IPS-18c (cell line): ENCODE measurements at regions not wholly inside any gene's neighbourhood (a gene's known extent, or its start where the extent isn't known, plus 50 kb on each side); places are given as distances from the start of the nearest gene placed in this dataset.

Source experiments
- H3K4me3 ChIP-seq: 2 replicates; pipeline ENCODE4 v1.7.0; 2013; ENCODE audit warnings: low read depth, mild to moderate bottlenecking, low read length, moderate library complexity; ENCODE audit not compliant: insufficient read depth
- H3K9me3 ChIP-seq: one replicate; pipeline ENCODE4 v1.6.1; 2013; ENCODE audit warnings: mild to moderate bottlenecking, low read length, moderate library complexity; ENCODE audit not compliant: control insufficient read depth, insufficient read depth

DNA sequence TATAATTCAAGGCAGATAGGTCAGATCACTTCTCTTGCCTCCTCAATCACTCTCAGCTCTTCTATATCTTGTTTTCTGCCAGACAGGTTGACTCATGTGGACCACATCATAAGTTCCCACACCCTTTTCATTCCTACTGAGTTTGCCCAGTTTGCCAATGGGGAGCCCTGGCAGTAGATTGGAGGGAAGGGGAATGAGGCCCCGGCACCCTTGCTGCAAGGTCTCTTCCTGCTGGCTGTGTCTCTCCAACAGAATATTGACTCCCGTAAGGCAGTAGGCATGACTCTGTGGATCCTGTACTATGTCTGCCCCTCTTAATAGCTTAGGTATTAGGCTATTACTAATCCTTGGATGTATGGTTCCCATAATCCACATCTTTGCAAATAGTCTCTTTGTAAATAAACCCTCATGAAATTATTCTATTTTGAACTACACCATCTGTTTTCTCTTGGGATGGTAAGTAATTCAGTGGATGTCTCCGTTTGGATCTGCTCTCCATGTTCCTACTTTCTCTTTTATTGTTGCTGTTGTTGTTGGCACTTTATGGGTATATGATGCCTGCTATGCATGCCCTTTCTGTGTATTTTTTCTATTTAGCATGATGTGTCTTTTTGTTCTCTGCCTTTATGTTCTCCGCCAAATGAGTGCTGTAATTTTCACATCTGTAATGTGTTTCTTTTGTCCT is 65.5 kb upstream of the DCBLD2 start:
- no peak overlapping the region for H3K4me3 ChIP-seq

DNA sequence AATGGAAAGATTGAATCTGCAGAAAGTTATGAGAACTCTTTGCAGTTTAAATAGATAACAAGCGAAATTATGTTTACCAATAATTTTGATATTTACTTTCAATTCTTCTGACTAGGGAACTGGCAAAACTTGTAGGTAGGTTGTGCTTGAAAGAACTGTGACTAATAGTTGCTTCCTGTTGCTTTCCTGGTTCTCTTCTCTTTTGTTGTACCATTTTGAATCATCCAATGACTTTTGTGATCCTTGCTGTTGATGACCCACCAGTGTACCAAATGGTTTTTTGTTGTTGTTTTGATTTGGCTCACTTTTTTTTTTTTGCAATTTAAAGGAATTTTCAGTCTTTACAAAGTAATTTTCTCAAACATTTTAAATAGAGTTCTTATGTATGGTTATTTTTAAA is 64.9 kb upstream of the DCBLD2 start:
- no peaks in the 10 kb centered on the region for H3K9me3 ChIP-seq
- no peak overlapping the region for H3K4me3 ChIP-seq

More for the DNA sequence above, 65.5 kb upstream of the DCBLD2 start:
- no peaks in the 10 kb centered on the region for H3K9me3 ChIP-seq

DNA sequence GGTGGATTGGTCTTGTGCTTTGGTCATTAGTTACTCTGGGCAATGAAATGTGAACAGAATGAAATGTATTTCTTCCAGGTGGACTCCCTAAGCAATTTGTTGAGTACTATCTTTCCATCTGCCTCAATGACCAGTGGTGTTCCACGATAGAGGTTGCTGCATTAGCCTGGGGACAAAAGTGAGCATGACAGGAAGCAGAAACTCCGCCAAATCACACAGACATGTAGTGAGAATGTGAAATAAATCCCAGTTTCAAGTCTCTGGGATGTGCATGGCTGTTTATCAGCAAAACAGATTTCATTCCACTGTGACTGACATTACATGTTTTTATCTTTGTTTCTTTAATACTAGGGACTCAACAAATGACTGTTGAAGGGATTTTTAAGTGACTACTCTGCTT is 63.3 kb upstream of the DCBLD2 start:
- Histone ChIP-seq H3K4me3 (no peak overlapping the region), H3K9me3 (no peaks in the 10 kb centered on the region)

DNA sequence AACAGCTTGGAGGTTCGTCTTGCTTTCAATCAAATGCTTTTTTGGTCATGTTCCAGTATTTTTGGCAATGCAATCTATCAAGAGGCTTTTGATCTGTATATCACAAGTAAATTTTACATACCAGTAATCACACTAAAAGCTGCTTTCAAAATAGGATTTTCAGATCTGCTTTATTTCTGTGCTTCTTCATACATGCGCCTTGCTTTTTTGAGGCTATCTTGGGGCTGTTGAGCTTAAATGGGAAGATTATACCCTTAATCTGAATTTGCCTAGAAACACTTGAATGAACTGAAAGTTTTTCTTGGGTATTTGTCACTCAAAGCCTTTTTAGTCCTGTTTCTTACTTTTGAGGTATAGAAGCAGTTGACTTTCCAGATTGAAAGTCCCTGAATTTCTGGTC is 62.1 kb upstream of the DCBLD2 start:
- Histone ChIP-seq H3K9me3 (no peaks in the 10 kb centered on the region), H3K4me3 (no peak overlapping the region)

DNA sequence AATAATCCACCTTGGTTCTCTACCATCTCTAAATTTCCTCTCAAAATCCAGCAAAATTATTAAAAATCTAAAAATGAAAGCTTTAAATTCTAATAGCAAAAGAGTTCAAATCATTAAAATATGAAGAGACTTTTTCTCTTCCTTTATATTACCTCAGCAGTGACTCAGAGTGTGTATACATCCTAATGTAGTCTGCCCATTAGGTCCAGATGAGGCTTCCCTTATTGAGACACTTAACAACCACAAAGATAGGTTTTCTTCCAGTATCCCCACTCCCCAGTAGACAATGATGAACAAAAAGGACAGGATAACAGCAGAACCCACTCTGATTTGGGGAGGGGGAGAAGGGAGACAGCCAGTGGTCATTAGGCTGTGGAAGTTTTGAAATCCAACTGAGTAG is 61.5 kb upstream of the DCBLD2 start:
- Histone ChIP-seq H3K4me3 (no peak overlapping the region), H3K9me3 (no peaks in the 10 kb centered on the region)

DNA sequence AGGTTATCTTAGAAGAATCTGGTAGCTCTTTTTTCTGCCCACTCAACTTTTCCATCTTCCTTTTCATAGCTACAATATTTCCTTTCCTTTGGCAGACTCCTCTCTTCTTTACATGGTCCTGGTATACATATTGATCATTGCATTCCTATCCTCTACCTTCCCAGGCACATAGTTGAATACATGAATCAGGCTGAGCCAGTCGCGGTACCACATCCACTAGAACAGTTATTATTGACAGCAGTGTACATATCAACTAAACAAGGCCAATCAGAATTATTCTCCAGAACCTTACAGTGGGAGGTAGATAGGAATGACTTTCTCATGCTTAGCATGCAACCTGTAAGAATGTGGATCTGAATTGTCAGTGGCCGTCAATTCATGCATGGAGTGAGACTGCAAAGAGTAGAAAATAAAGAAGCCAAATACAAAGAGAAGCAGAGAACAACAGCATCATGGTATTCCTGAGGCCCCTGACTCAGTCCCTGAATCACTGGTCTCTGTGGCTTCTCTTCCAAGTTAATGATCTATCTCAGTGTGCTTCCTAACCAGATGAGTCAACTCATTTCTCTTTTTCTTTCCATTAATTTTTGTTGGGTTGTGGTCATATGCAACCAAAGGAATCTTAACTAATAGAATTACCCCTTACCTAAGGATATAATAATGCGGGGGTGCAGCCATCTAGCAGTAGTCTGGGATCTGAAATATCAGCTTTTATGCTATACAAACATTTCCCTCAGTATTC is 60.9 kb upstream of the DCBLD2 start:
- no peak overlapping the region for H3K4me3 ChIP-seq
- no peaks in the 10 kb centered on the region for H3K9me3 ChIP-seq

DNA sequence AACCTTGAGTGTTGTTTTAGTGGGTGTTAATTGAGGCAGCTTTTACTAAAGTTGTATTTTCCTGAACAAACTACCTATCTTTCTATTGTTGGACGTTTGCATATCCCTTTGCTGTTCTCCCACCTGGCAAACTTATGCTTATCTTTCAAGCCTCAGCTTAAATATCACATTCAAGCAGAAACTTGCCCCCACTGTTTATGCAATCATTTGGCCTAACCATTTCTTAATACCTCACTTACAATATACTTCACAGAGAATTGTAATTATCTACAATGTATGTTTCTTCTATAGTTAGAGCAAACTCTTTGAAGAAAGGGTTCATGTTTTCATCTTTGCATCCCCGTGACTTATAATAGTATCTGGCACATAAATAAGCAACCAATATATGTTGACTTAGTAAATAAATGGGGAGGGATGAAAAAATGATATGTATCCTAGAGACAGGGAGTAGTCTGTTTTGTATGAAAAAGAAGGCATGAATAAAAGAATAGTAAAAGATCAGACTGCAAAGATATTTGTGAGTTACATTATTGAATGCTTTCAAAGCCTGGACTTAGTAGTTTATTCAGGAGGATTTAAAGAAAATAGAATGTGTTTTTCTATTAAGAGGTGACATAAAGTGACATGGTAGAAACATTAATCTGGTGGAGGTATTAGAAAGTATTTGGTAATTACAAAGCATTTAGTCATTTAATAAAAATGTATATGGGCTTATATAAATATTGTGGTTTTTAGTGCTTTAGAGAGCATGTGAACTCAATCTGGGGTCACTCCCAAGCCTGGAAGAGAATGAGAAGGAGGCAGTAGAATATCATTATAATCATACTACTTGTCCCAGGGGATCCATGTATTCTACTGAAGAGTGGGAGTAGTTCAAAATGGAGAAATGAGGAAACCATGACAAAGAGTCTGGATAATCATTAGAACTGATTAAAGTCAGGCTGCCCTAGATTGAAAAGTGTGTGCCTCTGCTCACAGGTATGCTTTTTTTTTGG is 60.0 kb upstream of the DCBLD2 start:
- Histone ChIP-seq H3K9me3 (no peaks in the 10 kb centered on the region), H3K4me3 (no peak overlapping the region)

DNA sequence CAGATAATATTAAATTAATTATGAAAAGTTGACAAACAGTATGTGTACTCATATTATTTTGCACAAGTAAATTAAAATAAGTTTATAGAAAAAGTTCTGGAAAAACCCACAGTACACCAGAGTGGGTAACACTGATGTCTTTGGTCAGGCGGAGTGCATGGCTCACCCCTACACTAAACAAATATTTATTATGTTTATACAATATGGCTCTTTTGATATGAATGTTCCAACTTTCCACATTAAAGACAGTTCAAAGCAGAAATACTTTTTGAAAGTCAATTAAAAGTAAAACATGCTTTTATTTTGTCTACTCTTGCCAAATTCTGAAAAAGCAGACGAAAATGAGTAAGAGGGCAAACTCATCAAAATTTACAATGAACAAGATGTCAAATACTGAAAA is 56.2 kb upstream of the DCBLD2 start:
- Histone ChIP-seq H3K4me3 (no peak overlapping the region), H3K9me3 (no peaks in the 10 kb centered on the region)

DNA sequence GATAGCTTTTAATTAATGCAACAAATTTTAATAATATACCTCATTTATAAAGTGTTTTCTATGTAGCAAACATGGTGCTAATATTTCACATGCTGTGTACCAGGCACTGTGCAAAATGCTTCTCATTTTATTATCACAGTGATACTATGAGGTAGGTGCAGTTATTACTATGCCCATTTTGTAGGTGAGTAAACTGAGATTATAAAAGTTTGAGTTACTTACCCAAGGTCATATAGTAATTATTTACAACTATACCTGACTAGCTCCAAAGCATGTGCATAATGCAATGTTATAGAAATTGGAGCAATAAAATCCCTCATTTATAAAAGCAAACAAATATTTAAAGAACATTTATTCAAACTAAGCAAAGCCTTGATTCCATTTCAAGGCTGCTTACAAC is 54.5 kb upstream of the DCBLD2 start:
- Histone ChIP-seq H3K9me3 (no peaks in the 10 kb centered on the region), H3K4me3 (no peak overlapping the region)

DNA sequence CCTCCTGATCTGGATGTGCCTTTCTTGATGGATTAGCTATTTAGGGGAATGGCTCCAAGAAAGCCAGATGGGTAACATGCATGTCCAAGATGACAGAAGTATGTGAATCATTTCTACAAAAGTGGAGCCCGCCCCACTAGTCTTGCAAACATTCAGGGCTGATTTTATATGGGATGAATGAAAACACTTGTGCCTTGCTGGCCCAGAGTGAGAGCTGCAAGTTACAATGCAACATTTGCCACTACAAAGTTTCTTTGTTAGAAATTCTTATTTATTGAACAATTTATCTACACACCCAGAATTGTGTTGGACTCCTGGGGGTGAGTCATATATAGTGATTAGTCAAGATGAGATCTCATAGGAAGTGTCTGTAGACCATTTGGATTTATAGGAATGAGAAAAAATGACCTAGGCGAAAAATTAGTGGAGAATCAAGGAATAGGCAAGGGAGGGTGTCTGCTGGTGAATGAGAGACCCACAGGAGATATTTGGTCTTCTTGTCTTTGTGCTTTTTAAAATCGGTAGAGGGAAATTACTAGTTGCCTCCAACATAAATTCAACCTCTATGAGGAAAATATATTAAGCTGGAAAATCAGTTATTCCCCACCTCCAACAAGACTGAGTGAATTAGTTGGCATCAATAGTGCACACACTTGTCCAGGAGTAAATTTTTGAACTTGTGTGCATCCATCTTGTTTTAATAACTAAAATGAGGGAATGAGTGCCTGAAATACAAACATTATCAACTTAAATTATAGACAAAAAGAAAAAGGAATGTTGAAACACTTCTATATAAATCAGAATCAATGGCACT is 53.5 kb upstream of the DCBLD2 start:
- no peaks in the 10 kb centered on the region for H3K9me3 ChIP-seq
- no peak overlapping the region for H3K4me3 ChIP-seq

DNA sequence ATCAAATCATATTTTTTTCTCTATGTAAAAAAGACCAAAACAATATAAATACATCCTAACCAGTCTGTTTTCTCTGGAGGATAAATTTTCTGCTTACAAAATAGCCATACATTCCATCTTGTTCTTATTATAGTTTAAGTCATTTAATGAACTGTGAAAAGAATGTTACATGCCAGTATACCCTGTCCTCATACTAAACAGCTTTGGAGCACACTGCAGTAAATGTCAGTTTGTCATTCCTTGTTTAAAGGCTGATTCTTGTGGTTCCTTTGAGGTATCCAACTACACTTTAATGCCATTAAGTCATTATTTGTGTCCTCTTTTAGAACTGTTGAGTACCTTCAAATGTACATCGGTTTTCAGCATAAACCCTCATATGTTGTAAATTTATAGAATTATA is 52.7 kb upstream of the DCBLD2 start:
- no peak overlapping the region for H3K4me3 ChIP-seq
- no peaks in the 10 kb centered on the region for H3K9me3 ChIP-seq

DNA sequence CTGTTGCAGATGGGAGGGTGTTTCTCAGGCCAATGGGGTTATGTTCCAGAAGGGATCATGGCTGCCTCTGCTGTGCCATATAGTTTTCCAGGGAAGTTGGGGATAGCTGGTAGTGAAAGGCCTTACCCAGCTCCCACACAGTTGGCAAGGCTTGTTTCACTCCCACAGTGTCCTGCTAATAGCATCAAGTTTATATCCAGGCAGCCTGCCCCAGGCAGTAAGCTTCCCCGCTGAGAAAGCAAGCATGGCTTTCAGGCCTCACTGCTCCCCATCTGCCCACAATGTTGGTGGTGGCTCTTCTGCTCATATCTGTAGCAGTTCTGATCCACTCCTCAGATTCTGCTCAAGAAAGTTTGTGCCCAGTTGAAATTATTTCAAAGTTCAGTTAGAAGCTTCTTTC is 50.9 kb upstream of the DCBLD2 start:
- H3K4me3 ChIP-seq: no peak overlapping the region

More for the DNA sequence above, 50.9 kb upstream of the DCBLD2 start:
- H3K9me3 ChIP-seq: no peaks in the 10 kb centered on the region
